ENCODE measurements at regions not wholly inside any gene's neighbourhood (a gene's known extent, or its start where the extent isn't known, plus 50 kb on each side); places are given as distances from the start of the nearest gene placed in this dataset.

DNA sequence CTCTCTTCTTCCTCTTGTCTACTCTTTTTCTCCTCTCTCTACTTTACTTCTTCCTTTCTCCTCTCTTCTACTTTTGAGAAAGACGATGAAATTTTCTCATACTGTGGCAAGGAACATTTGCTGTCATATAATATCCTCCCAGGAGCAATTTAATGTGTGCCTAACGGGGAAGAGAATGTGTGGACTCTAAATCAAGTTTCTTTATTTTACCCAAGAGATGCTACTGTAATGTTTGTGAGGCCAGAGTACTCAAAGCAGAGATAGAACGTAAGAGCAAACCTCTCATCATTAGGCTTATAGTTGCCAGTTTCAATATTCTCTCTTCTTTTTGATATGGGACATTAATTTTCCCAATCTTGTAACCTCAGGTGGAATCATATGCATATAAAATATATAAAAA lies 801.4 kb downstream of the BCKDHB start:
- TF ChIP-seq POLR2A (IDR thresholded peaks at IDR 0.05): no peak
- no peak for TF ChIP-seq CTCF (IDR thresholded peaks at IDR 0.05)
- WGBS, 2 donors: 68 to 75% methylated on average over 3 of the region's 3 CpGs
- intact Hi-C loops (cut with DNase I; ENCODE audit: low total_unique reads): no loop called here
- no peak for DNase-seq (ENCODE audit: low spot score in 2 of 2)
- no peak overlapping the region for H3K4me3 ChIP-seq (ENCODE audit: low read depth, poor library complexity, severe bottlenecking)

DNA sequence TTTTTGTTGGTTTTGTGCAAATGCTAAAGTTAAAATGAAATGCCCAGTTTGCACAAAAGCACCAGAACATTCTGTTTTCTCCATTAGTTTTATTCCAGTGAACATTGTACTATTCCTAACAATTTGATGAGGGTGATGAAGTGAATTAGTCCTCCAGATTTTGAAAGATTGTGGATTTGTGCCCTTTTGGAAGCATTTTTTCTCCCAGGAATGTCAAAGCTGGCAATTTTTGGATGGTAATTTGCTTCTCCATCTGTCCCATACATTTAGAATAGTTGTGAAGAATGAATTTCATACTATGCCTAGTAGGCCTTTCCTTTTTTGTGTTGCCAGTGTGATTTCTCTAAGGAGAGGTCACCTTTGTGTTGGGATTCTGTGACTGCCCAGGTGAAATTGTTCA lies 797.2 kb downstream of the BCKDHB start:
- no peak for DNase-seq (ENCODE audit: low spot score in 2 of 2)
- no peak overlapping the region for H3K4me3 ChIP-seq (ENCODE audit: low read depth, poor library complexity, severe bottlenecking)
- intact Hi-C loops (cut with DNase I; ENCODE audit: low total_unique reads): no loop called here
- TF ChIP-seq CTCF (IDR thresholded peaks at IDR 0.05) (no peak), POLR2A (IDR thresholded peaks at IDR 0.05) (no peak)

DNA sequence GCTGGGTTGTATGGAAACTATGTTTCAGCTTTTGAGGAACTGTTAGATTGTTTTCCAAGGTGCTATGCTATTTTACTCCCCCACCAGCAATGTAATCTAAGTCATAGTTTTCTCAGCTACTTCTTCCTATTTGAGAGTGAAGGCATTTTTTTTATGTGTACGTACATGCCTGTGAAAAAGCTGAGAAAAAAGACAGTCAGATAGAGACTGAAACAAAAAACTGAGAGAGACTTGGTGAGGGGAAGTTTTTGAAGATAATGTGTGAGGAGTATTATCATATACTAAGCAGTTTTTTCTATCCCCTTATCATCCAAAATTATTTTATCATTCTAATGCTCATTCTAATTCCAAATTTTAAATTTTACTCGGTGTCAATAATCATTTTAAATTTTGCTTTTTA lies 780.0 kb downstream of the BCKDHB start:
- no peak for DNase-seq (ENCODE audit: low spot score in 2 of 2)
- TF ChIP-seq CTCF (IDR thresholded peaks at IDR 0.05) (no peak), POLR2A (IDR thresholded peaks at IDR 0.05) (no peak)
- WGBS, 2 donors: 50 to 79% methylated on average over 2 of the region's 2 CpGs
- intact Hi-C loops (cut with DNase I; ENCODE audit: low total_unique reads): no loop called here
- no peak overlapping the region for H3K4me3 ChIP-seq (ENCODE audit: low read depth, poor library complexity, severe bottlenecking)

- no peak for DNase-seq (ENCODE audit: low spot score in 2 of 2)
- whole genome bisulfite sequencing, 2 donors: 55 to 60% methylated on average over 1 of the region's 1 CpG
- TF ChIP-seq CTCF (IDR thresholded peaks at IDR 0.05) (no peak), POLR2A (IDR thresholded peaks at IDR 0.05) (no peak)
- no peak overlapping the region for H3K4me3 ChIP-seq (ENCODE audit: low read depth, poor library complexity, severe bottlenecking)
- intact Hi-C loops (cut with DNase I; ENCODE audit: low total_unique reads): no loop called here
Measured at GRCh38 chr6:80872951-80873308, 766.5 kb downstream of the BCKDHB start.

DNA sequence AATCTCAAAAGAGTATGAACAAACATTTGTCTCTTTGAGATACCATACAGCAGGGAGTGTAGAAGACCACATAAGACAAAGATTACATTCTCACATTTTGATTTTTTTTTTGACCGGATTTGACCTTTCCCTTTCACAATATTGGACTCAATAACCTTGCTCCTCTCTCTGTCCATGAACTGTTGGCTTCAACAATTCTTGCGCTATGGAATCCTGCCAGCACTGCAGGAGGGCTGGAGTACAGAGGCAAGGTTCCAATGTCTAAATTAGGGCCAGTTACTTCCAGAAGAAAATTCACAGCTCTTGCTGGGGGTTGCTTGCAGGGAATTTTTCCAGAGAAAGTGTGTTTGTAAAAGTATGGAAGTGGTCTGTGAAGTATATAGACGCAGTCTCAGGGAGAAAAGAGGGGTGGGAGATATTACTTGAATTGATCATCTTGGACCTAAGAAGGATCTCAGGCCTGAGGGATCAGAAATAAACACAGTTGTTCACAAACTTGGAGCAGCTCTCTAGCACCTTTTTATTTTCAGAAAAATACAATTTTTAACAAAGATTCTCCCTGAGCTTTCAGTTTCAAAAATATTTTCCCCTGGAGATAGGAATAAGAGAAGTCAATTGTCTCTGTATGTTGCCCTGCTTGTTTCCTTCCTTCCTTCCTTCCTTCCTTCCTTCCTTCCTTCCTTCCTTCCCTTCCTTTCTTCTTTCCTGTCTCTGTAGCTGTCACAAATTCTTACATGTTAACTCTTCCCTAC lies 765.9 kb downstream of the BCKDHB start:
- 72 to 76% methylated on average over 3 of the region's 3 CpGs for WGBS, 2 donors
- DNase-seq (ENCODE audit: low spot score in 2 of 2): peak; percentile 20 to 72
- H3K4me3 ChIP-seq (ENCODE audit: low read depth, poor library complexity, severe bottlenecking): no peak overlapping the region
- no peak for TF ChIP-seq POLR2A (IDR thresholded peaks at IDR 0.05)
- TF ChIP-seq CTCF (IDR thresholded peaks at IDR 0.05): no peak
- intact Hi-C loops (cut with DNase I; ENCODE audit: low total_unique reads): no loop called here

- TF ChIP-seq CTCF (IDR thresholded peaks at IDR 0.05) (no peak), POLR2A (IDR thresholded peaks at IDR 0.05) (no peak)
- WGBS, 2 donors: 81% methylated on average over 4 of the region's 4 CpGs
- intact Hi-C loops (cut with DNase I; ENCODE audit: low total_unique reads): no loop called here
- no peak overlapping the region for H3K4me3 ChIP-seq (ENCODE audit: low read depth, poor library complexity, severe bottlenecking)
- no peak for DNase-seq (ENCODE audit: low spot score in 2 of 2)
Measured at GRCh38 chr6:80862756-80863155, 756.3 kb downstream of the BCKDHB start.

All from lower leg skin (tissue), 4 donors.